ENCODE measurements at regions not wholly inside any gene's neighbourhood (a gene's known extent, or its start where the extent isn't known, plus 50 kb on each side); places are given as distances from the start of the nearest gene placed in this dataset.

- TF ChIP-seq CTCF (IDR thresholded peaks at IDR 0.05) (no peak), POLR2A (IDR thresholded peaks at IDR 0.05) (no peak), POLR2AphosphoS5 (IDR thresholded peaks at IDR 0.05) (no peak), EP300 (IDR thresholded peaks at IDR 0.05) (no peak)
- Histone ChIP-seq H3K9me3 (no peaks in the 10 kb centered on the region), H3K4me3 (no peak overlapping the region), H3K4me1 (no peaks in the 10 kb centered on the region), H3K27me3 (no peaks in the 10 kb centered on the region), H3K36me3 (peaks cover 0 to 39% (median 18%) of the 10 kb centered on the region in 4 donors), H3K27ac (no peak overlapping the region)
- WGBS, 5 donors, result 88 to 93% (median 91%) methylated on average over 3 of the region's 3 CpGs
- intact Hi-C loops (cut with DNase I; ENCODE audit: low total_unique reads), result no loop called here
- DNase-seq, result no peak
These were observed 53.3 kb upstream of the UBN2 start for GRCh38 chr7:139177696-139178095.

GRCh38 chr7:139180700-139181311, 50.2 kb upstream of the UBN2 start:
- WGBS, 5 donors, result 82 to 89% (median 88%) methylated on average over 5 of the region's 5 CpGs
- H3K4me3 ChIP-seq, result no peak overlapping the region
- H3K36me3 ChIP-seq, result peaks cover 0 to 57% (median 34%) of the 10 kb centered on the region in 4 donors
- intact Hi-C loops (cut with DNase I; ENCODE audit: low total_unique reads), result no loop called here
- TF ChIP-seq CTCF (IDR thresholded peaks at IDR 0.05) (no peak), POLR2AphosphoS5 (IDR thresholded peaks at IDR 0.05) (no peak)
- H3K4me1 ChIP-seq, result no peaks in the 10 kb centered on the region
- no peaks in the 10 kb centered on the region for H3K27me3 ChIP-seq
- no peak overlapping the region for H3K27ac ChIP-seq
- DNase-seq, result no peak
- H3K9me3 ChIP-seq, result no peaks in the 10 kb centered on the region

All from stomach (tissue), 8 donors.